ENCODE measurements at regions not wholly inside any gene's neighbourhood (a gene's known extent, or its start where the extent isn't known, plus 50 kb on each side); places are given as distances from the start of the nearest gene placed in this dataset.

GRCh38 chr7:79893991-79894390 is 240.6 kb upstream of the GNAI1 start:
- no peak for TF ChIP-seq PRRX2 (CRISPR knock-in tag; IDR thresholded peaks at IDR 0.05)
- TF ChIP-seq CREB1 (CRISPR knock-in tag; IDR thresholded peaks at IDR 0.05) = no peak
- TF ChIP-seq ETV6 (CRISPR knock-in tag; IDR thresholded peaks at IDR 0.05) = no peak
- TF ChIP-seq CTCF (IDR thresholded peaks at IDR 0.05) = no peak
- TF ChIP-seq TCF7 (CRISPR knock-in tag; IDR thresholded peaks at IDR 0.05; ENCODE audit: low read depth) = no peak
- TF ChIP-seq NR2C2 (CRISPR knock-in tag; IDR thresholded peaks at IDR 0.05) = no peak
